ENCODE measurements at regions not wholly inside any gene's neighbourhood (a gene's known extent, or its start where the extent isn't known, plus 50 kb on each side); places are given as distances from the start of the nearest gene placed in this dataset.

- peaks cover 0 to 4% of the 10 kb centered on the region in 2 experiments; a peak in 1 of 5 replicates for H3K27me3 ChIP-seq (ENCODE audit: control insufficient read depth in 2 of 2, insufficient read depth in 2 of 2, low read length in 2 of 2)
- H3K4me2 ChIP-seq (ENCODE audit: insufficient read depth, low read length), result no peak overlapping the region
- H3K9me3 ChIP-seq (replicated peaks; ENCODE audit: control insufficient read depth, insufficient read depth, low read depth, low read length), result no peaks in the 10 kb centered on the region
- intact Hi-C loops (cut with micrococcal nuclease) (no loop called here), in situ Hi-C loops (cut with MboI) (no loop called here)
- no TSS peak for BruUV-seq (replicated peaks)
- no peak for DNase-seq (ENCODE audit: extremely low read depth in 1 of 4, low spot score in 3 of 4)
- ChIA-PET POLR2A (interaction anchor here (0.6 to 1.2 kb wide), 2 partner anchors 9 to 13 kb away, joined by 3 read pairs; no protein-coding TSS in a partner anchor), CTCF (ENCODE audit: low intra/inter-chr PET ratio) (no interaction called here)
- TF ChIP-seq ATF6 (CRISPR knock-in tag; IDR thresholded peaks at IDR 0.05) (no peak), HSF4 (CRISPR knock-in tag; IDR thresholded peaks at IDR 0.05; ENCODE audit: borderline replicate concordance) (no peak), CREBBP (IDR thresholded peaks at IDR 0.05; ENCODE audit: low read depth, low read length) (no peak)
- H3K9me1 ChIP-seq (ENCODE audit: control insufficient read depth, insufficient read depth, low read length), result no peaks in the 10 kb centered on the region
- no peak for ATAC-seq
- H3K4me1 ChIP-seq (replicated peaks in 1 of 2; ENCODE audit: control insufficient read depth in 2 of 2, insufficient read depth in 2 of 2, low read length in 2 of 2), result no peaks in the 10 kb centered on the region
- FAIRE-seq, result no peak
- no peaks in the 10 kb centered on the region for H3K79me2 ChIP-seq (ENCODE audit: control insufficient read depth, insufficient read depth, low read length)
- no peaks in the 10 kb centered on the region for H3K36me3 ChIP-seq (ENCODE audit: control insufficient read depth, insufficient read depth, low read length)
- no peak overlapping the region for H2AFZ ChIP-seq (ENCODE audit: low read depth, low read length)
- no peak overlapping the region for H3K9ac ChIP-seq (ENCODE audit: insufficient read depth in 1 of 2, low read depth in 2 of 2, low read length in 2 of 2)
- no peaks in the 10 kb centered on the region for H4K20me1 ChIP-seq (replicated peaks; ENCODE audit: control insufficient read depth, insufficient read depth, low read length)
- no peak overlapping the region for H3K4me3 ChIP-seq
- H3K27ac ChIP-seq (ENCODE audit: extremely low read depth, low read depth, low read length), result no peak overlapping the region
- WGBS (ENCODE audit: insufficient coverage, low coverage, missing lambda C conversion rate), result 8% methylated on average over 3 of the region's 3 CpGs
Observed at GRCh38 chr12:75583355-75583754, 71.9 kb upstream of the KRR1 start.

- H3K27me3 ChIP-seq (ENCODE audit: control insufficient read depth in 2 of 2, insufficient read depth in 2 of 2, low read length in 2 of 2), result peaks cover 0 to 4% of the 10 kb centered on the region in 2 experiments; a peak in 1 of 5 replicates
- no peak overlapping the region for H3K9ac ChIP-seq (ENCODE audit: insufficient read depth in 1 of 2, low read depth in 2 of 2, low read length in 2 of 2)
- POLR2A ChIA-PET, result no interaction called here
- H3K4me1 ChIP-seq (replicated peaks in 1 of 2; ENCODE audit: control insufficient read depth in 2 of 2, insufficient read depth in 2 of 2, low read length in 2 of 2), result no peaks in the 10 kb centered on the region
- no peak overlapping the region for H3K4me2 ChIP-seq (ENCODE audit: insufficient read depth, low read length)
- CTCF ChIA-PET (ENCODE audit: low intra/inter-chr PET ratio), result no interaction called here
- no peaks in the 10 kb centered on the region for H3K79me2 ChIP-seq (ENCODE audit: control insufficient read depth, insufficient read depth, low read length)
- in situ Hi-C loops (cut with MboI), result no loop called here
- ATAC-seq (no peak), DNase-seq (ENCODE audit: extremely low read depth in 1 of 4, low spot score in 3 of 4) (no peak), FAIRE-seq (no peak)
- BruUV-seq (replicated peaks), result no TSS peak
- no peaks in the 10 kb centered on the region for H4K20me1 ChIP-seq (replicated peaks; ENCODE audit: control insufficient read depth, insufficient read depth, low read length)
- H3K9me1 ChIP-seq (ENCODE audit: control insufficient read depth, insufficient read depth, low read length), result no peaks in the 10 kb centered on the region
- H3K9me3 ChIP-seq (replicated peaks; ENCODE audit: control insufficient read depth, insufficient read depth, low read depth, low read length), result no peaks in the 10 kb centered on the region
- H3K36me3 ChIP-seq (ENCODE audit: control insufficient read depth, insufficient read depth, low read length), result no peaks in the 10 kb centered on the region
- no peak overlapping the region for H2AFZ ChIP-seq (ENCODE audit: low read depth, low read length)
- 6% methylated on average over 3 of the region's 3 CpGs for WGBS (ENCODE audit: insufficient coverage, low coverage, missing lambda C conversion rate)
- no peak overlapping the region for H3K27ac ChIP-seq (ENCODE audit: extremely low read depth, low read depth, low read length)
- intact Hi-C loops (cut with micrococcal nuclease), result no loop called here
- no peak overlapping the region for H3K4me3 ChIP-seq
- no peak for TF ChIP-seq PREB (CRISPR knock-in tag; IDR thresholded peaks at IDR 0.05)
- no peak for TF ChIP-seq ZBTB17 (CRISPR knock-in tag; IDR thresholded peaks at IDR 0.05)
- no peak for TF ChIP-seq PPARD (CRISPR knock-in tag; IDR thresholded peaks at IDR 0.05)
- no peak for TF ChIP-seq ZNF707 (CRISPR knock-in tag; conservative IDR thresholded peaks at IDR 0.05)
- TF ChIP-seq TAF7 (tag; IDR thresholded peaks at IDR 0.05), result no peak
- no peak for TF ChIP-seq CGGBP1 (CRISPR knock-in tag; IDR thresholded peaks at IDR 0.05)
- TF ChIP-seq BRF2 (IDR thresholded peaks at IDR 0.05; ENCODE audit: borderline replicate concordance, insufficient read depth, insufficient read length), result no peak
- TF ChIP-seq CHD4 (IDR thresholded peaks at IDR 0.05; ENCODE audit: insufficient read depth, insufficient replicate concordance, low read depth, low read length, poor library complexity, severe bottlenecking), result no peak
- no peak for TF ChIP-seq TEAD1 (CRISPR knock-in tag; IDR thresholded peaks at IDR 0.05)
Observed at GRCh38 chr12:75581515-75581914, 70.1 kb upstream of the KRR1 start.
